Gastrocnemius medialis (tissue), 4 donors: ENCODE measurements at regions not wholly inside any gene's neighbourhood (a gene's known extent, or its start where the extent isn't known, plus 50 kb on each side); places are given as distances from the start of the nearest gene placed in this dataset.

Source experiments
- POLR2A ChIP-seq, 2 donors: fragments of 450-650 bp; IDR thresholded peaks; one replicate each; pipeline ENCODE4 v1.6.1; 2017; ENCODE audit warnings: antibody characterized with exemption in 2 of 2, mild to moderate bottlenecking in 2 of 2, moderate library complexity in 2 of 2
- TF ChIP-seq, protein P1 (sequence below), 5 experiments: fragments of 450-650 bp in 3 of 5; fragments of 200-600 bp in 2 of 5; sonication (generic) in 2 of 5; IDR thresholded peaks in 4 of 5; conservative IDR thresholded peaks in 1 of 5; 1 replicate in 4 of 5; 2 replicates in 1 of 5; pipeline ENCODE4 v1.5.1; 2016 to 2019; ENCODE audit warnings: antibody characterized with exemption in 5 of 5, mild to moderate bottlenecking in 3 of 5, moderate library complexity in 3 of 5

DNA sequence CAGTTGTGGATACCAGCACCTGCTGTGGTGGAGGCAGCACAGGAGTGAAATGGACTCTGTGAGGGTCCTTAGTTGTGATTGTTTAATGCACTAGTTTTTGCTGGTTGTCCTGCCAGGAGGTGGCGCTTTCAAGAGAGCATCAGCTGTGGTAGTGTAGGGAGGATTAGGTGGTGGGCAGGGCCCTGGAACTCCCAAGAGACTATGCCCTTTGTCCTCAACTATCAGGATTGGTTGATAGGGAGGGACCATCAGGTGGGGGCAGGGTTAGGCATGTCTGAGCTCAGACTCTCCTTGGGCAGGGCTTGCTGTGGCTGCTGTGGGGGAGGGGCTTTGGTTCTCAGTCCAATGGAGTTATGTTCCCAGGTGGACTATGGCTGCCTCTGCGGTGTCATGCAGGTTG lies 121.9 kb downstream of the RRAGB start:
- TF ChIP-seq, protein P1, sequence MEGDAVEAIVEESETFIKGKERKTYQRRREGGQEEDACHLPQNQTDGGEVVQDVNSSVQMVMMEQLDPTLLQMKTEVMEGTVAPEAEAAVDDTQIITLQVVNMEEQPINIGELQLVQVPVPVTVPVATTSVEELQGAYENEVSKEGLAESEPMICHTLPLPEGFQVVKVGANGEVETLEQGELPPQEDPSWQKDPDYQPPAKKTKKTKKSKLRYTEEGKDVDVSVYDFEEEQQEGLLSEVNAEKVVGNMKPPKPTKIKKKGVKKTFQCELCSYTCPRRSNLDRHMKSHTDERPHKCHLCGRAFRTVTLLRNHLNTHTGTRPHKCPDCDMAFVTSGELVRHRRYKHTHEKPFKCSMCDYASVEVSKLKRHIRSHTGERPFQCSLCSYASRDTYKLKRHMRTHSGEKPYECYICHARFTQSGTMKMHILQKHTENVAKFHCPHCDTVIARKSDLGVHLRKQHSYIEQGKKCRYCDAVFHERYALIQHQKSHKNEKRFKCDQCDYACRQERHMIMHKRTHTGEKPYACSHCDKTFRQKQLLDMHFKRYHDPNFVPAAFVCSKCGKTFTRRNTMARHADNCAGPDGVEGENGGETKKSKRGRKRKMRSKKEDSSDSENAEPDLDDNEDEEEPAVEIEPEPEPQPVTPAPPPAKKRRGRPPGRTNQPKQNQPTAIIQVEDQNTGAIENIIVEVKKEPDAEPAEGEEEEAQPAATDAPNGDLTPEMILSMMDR (IDR thresholded peaks at IDR 0.05 in 4 of 5, conservative IDR thresholded peaks at IDR 0.05 in 1 of 5): no peak
- TF ChIP-seq POLR2A (IDR thresholded peaks at IDR 0.05): no peak
